Psoas muscle (tissue), 7 donors: ENCODE measurements at regions not wholly inside any gene's neighbourhood (a gene's known extent, or its start where the extent isn't known, plus 50 kb on each side); places are given as distances from the start of the nearest gene placed in this dataset.

Experiments
- ATAC-seq, 4 donors: fragments of 200-7000 bp; cut with Tn5 transposase; one replicate each; pipeline ENCODE4 v1.9.1; 2020; ENCODE audit warnings: moderate library complexity in 3 of 4, mild to moderate bottlenecking in 2 of 4
- DNase-seq, 2 donors: peaks; one replicate each; pipeline ENCODE4 v3.0.0-alpha.2; 2020
- H3K27ac ChIP-seq: fragments of 200-600 bp; one replicate; pipeline ENCODE4 v1.8.0; 2022
- H3K27me3 ChIP-seq, 3 donors: fragments of 200-600 bp in 1 of 3; one replicate each; pipeline versions ENCODE4 v1.6.1 to v1.8.0; 2013 to 2022; ENCODE audit warnings: low read length in 2 of 3, mild to moderate bottlenecking in 2 of 3, moderate library complexity in 1 of 3; ENCODE audit not compliant: insufficient read depth in 3 of 3
- H3K36me3 ChIP-seq, 2 donors: fragments of 200-600 bp in 1 of 2; one replicate each; pipeline versions ENCODE4 v1.6.1 to v1.8.0; 2013 to 2022; ENCODE audit warnings: low read depth in 1 of 2, mild to moderate bottlenecking in 1 of 2, moderate library complexity in 1 of 2; ENCODE audit not compliant: insufficient read depth in 1 of 2
- H3K4me1 ChIP-seq: fragments of 200-600 bp; one replicate; pipeline ENCODE4 v1.8.0; 2022
- H3K4me3 ChIP-seq: fragments of 200-600 bp; one replicate; pipeline ENCODE4 v1.8.0; 2022; ENCODE audit warnings: mild to moderate bottlenecking
- H3K9me3 ChIP-seq: fragments of 200-600 bp; one replicate; pipeline ENCODE4 v1.8.0; 2022
- CTCF ChIP-seq: fragments of 200-600 bp; IDR thresholded peaks from one replicate; pipeline ENCODE4 v1.8.0; 2022; ENCODE audit warnings: antibody characterized with exemption
- WGBS, 3 donors: extraction: QIAGEN DNeasy Blood & Tissue Kit; methylation state at CpG; one replicate each; pipeline versions ENCODE4 v1.1.6 to v1.1.7; 2013; 5-methylcytosine and 5-hydroxymethylcytosine counted together
- intact Hi-C, 2 donors: fragments of 100-400 bp; cut with DNase I; formaldehyde crosslinking; loops; one replicate each; pipeline versions ENCODE4 v1.11.0 to v1.14.2; 2022
- donor health status: healthy with polysubstance abuse.
- donor health status: DM: no; HTN: no; CAD: no; lungs with moderate emphysema.
- donor health status: Bipolar disorder and iron deficiency.
- donor health status: healthy.
- donor health status: DM: yes; HTN: yes; CAD: no.
- donor health status: DM: no; HTN: no; CAD: no.
- donor health status: DM: yes; HTN: yes; CAD: no.

- Histone ChIP-seq H3K36me3 (no peaks in the 10 kb centered on the region), H3K27ac (no peak overlapping the region), H3K27me3 (no peaks in the 10 kb centered on the region), H3K4me1 (no peaks in the 10 kb centered on the region), H3K4me3 (peak overlapping the region; percentile 35), H3K9me3 (no peaks in the 10 kb centered on the region)
- ATAC-seq (peak in 3 of 4 donors; percentile 37 to 69 (median 50)), DNase-seq (peak; percentile 29 to 69)
- TF ChIP-seq CTCF: no peak
- 24 to 35% (median 32%) methylated on average over 26 of the region's 26 CpGs for WGBS, 3 donors
- intact Hi-C loops: no loop called here
Measured at GRCh38 chr3:66797889-66798560, 200.1 kb upstream of the KBTBD8 start.

GRCh38 chr3:66800941-66801545 is 197.1 kb upstream of the KBTBD8 start:
- intact Hi-C loops: no loop called here
- no peak for TF ChIP-seq CTCF
- Histone ChIP-seq H3K36me3 (no peaks in the 10 kb centered on the region), H3K9me3 (no peaks in the 10 kb centered on the region), H3K27ac (no peak overlapping the region), H3K4me3 (no peak overlapping the region), H3K27me3 (no peaks in the 10 kb centered on the region), H3K4me1 (peaks cover 6% of the 10 kb centered on the region)
- no peak for ATAC-seq
- no peak for DNase-seq
- WGBS, 3 donors: 92 to 95% (median 95%) methylated on average over 1 of the region's 1 CpG

GRCh38 chr3:66803206-66803605 is 194.9 kb upstream of the KBTBD8 start:
- WGBS, 3 donors: 21 to 27% (median 25%) methylated on average over 2 of the region's 2 CpGs
- H3K4me3 ChIP-seq: no peak overlapping the region
- no peak for TF ChIP-seq CTCF
- no peak for ATAC-seq
- peaks cover 6% of the 10 kb centered on the region for H3K4me1 ChIP-seq
- intact Hi-C loops: no loop called here
- H3K27ac ChIP-seq: no peak overlapping the region
- H3K9me3 ChIP-seq: no peaks in the 10 kb centered on the region
- H3K27me3 ChIP-seq: no peaks in the 10 kb centered on the region
- H3K36me3 ChIP-seq: no peaks in the 10 kb centered on the region
- DNase-seq: no peak

GRCh38 chr3:66803721-66804695 is 194.1 kb upstream of the KBTBD8 start:
- intact Hi-C loops: no loop called here
- peaks cover 6% of the 10 kb centered on the region for H3K4me1 ChIP-seq
- ATAC-seq: peak; percentile 30 to 46 (median 36)
- DNase-seq: no peak
- no peak for TF ChIP-seq CTCF
- no peaks in the 10 kb centered on the region for H3K36me3 ChIP-seq
- H3K9me3 ChIP-seq: no peaks in the 10 kb centered on the region
- H3K27ac ChIP-seq: peak overlapping the region; percentile 42
- no peak overlapping the region for H3K4me3 ChIP-seq
- 20 to 27% (median 24%) methylated on average over 7 of the region's 7 CpGs for WGBS, 3 donors
- H3K27me3 ChIP-seq: no peaks in the 10 kb centered on the region
